Liver (tissue), 8 donors: ENCODE measurements at regions not wholly inside any gene's neighbourhood (a gene's known extent, or its start where the extent isn't known, plus 50 kb on each side); places are given as distances from the start of the nearest gene placed in this dataset.

ENCODE experiments used
- DNase-seq: peaks from one replicate; pipeline ENCODE4 v3.0.0-alpha.2; 2017; ENCODE audit warnings: low spot score
- H3K27ac ChIP-seq, 2 donors: one replicate each; pipeline ENCODE4 v1.7.0; 2013; ENCODE audit warnings: inconsistent platforms in 2 of 2, low read length in 2 of 2, control low read depth in 1 of 2, low read depth in 1 of 2, mild to moderate bottlenecking in 1 of 2
- H3K27me3 ChIP-seq, 4 donors: one replicate each; pipeline versions ENCODE4 v1.6.1 to v1.7.0; 2013; ENCODE audit warnings: low read length in 3 of 4, inconsistent platforms in 1 of 4, mild to moderate bottlenecking in 1 of 4, moderate library complexity in 1 of 4; ENCODE audit not compliant: control insufficient read depth in 4 of 4, insufficient read depth in 4 of 4
- H3K36me3 ChIP-seq, 4 donors: one replicate each; pipeline versions ENCODE4 v1.6.1 to v1.7.0; 2013; ENCODE audit warnings: low read length in 3 of 4, mild to moderate bottlenecking in 3 of 4, low read depth in 1 of 4, moderate library complexity in 1 of 4; ENCODE audit not compliant: control insufficient read depth in 4 of 4, insufficient read depth in 3 of 4
- H3K4me1 ChIP-seq, 4 donors: one replicate each; pipeline versions ENCODE4 v1.6.1 to v1.7.0; 2013; ENCODE audit warnings: low read length in 3 of 4, mild to moderate bottlenecking in 3 of 4, moderate library complexity in 1 of 4; ENCODE audit not compliant: control insufficient read depth in 4 of 4, insufficient read depth in 4 of 4
- H3K4me3 ChIP-seq, 3 donors: one replicate each; pipeline versions ENCODE4 v1.6.1 to v1.7.0; 2013; ENCODE audit warnings: low read length in 3 of 3, control low read depth in 1 of 3, low read depth in 1 of 3, mild to moderate bottlenecking in 1 of 3
- H3K9ac ChIP-seq, 2 donors: one replicate each; pipeline ENCODE4 v1.7.0; 2013; ENCODE audit warnings: low read length in 2 of 2, mild to moderate bottlenecking in 2 of 2, moderate library complexity in 2 of 2, control low read depth in 1 of 2, low read depth in 1 of 2
- H3K9me3 ChIP-seq, 4 donors: one replicate each; pipeline versions ENCODE4 v1.6.1 to v1.7.0; 2013; ENCODE audit warnings: low read length in 3 of 4; ENCODE audit not compliant: control insufficient read depth in 4 of 4
- FOXA1 ChIP-seq: IDR thresholded peaks from 2 replicates; pipeline ENCODE4 v1.6.1; 2016; ENCODE audit warnings: antibody characterized with exemption
- FOXA2 ChIP-seq: IDR thresholded peaks from 2 replicates; pipeline ENCODE4 v1.6.1; 2016; ENCODE audit warnings: antibody characterized with exemption
- GABPA ChIP-seq, 2 donors: IDR thresholded peaks in 1 of 2; conservative IDR thresholded peaks in 1 of 2; 2 replicates each; pipeline ENCODE4 v1.6.1; 2016; ENCODE audit warnings: antibody characterized with exemption in 2 of 2, mild to moderate bottlenecking in 1 of 2, moderate library complexity in 1 of 2
- HNF4G ChIP-seq: IDR thresholded peaks from 2 replicates; pipeline ENCODE4 v1.6.1; 2016; ENCODE audit warnings: antibody characterized with exemption
- JUND ChIP-seq, 2 donors: IDR thresholded peaks; 2 replicates each; pipeline ENCODE4 v1.6.1; 2016; ENCODE audit warnings: antibody characterized with exemption in 2 of 2
- MAX ChIP-seq: IDR thresholded peaks from 2 replicates; pipeline ENCODE4 v1.6.1; 2016; ENCODE audit warnings: antibody characterized with exemption
- NR2F2 ChIP-seq: IDR thresholded peaks from 2 replicates; pipeline ENCODE4 v1.6.1; 2016; ENCODE audit warnings: antibody characterized with exemption
- RXRA ChIP-seq, 2 donors: IDR thresholded peaks; 2 replicates each; pipeline ENCODE4 v1.6.1; 2017 to 2018; ENCODE audit warnings: antibody characterized with exemption in 2 of 2, mild to moderate bottlenecking in 1 of 2
- SP1 ChIP-seq: IDR thresholded peaks from 2 replicates; pipeline ENCODE4 v1.6.1; 2018; ENCODE audit warnings: antibody characterized with exemption, mild to moderate bottlenecking
- TAF1 ChIP-seq: conservative IDR thresholded peaks from 2 replicates; pipeline ENCODE4 v1.6.1; 2016; ENCODE audit warnings: antibody characterized with exemption, mild to moderate bottlenecking
- YY1 ChIP-seq: IDR thresholded peaks from 2 replicates; pipeline ENCODE4 v1.6.1; 2016; ENCODE audit warnings: antibody characterized with exemption, mild to moderate bottlenecking
- WGBS: extraction: QIAGEN DNeasy Blood & Tissue Kit; methylation state at CpG from one replicate; pipeline ENCODE4 v1.1.7; 2013; 5-methylcytosine and 5-hydroxymethylcytosine counted together
- TF ChIP-seq, protein P1 (sequence below): fragments of 150-350 bp; IDR thresholded peaks from 2 replicates; pipeline ENCODE4 v1.5.1; 2017; ENCODE audit warnings: improper control_type of control experiment, low read depth, low read length; ENCODE audit not compliant: missing input control
- TF ChIP-seq, protein P2 (sequence below): IDR thresholded peaks from 2 replicates; pipeline ENCODE4 v1.6.1; 2016; ENCODE audit warnings: antibody characterized with exemption
- donor health status: healthy.
- donor health status: healthy.
- donor health status: healthy.
- donor health status: healthy.
- donor health status: healthy.

DNA sequence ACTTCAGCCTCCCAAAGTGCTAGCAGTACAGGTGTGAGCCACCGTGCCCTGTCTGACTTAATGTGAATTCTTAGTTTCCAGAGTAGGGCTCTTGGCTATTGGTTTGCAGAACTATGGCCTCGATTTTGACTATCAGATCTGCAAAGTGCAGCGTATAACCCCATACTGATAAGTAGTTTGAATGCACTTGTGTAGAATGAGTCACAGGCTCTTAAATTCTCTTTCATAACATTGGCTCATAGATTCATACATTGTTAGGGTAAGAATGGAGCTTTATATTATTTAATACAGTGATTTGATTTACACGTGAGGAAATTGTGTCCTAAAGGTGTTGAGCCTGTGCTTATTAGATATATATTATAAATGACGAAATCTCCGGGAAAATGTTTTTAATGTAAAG lies 109.9 kb downstream of the ZPLD1 start (continued):
- no peak for TF ChIP-seq TAF1
- TF ChIP-seq, protein P1, sequence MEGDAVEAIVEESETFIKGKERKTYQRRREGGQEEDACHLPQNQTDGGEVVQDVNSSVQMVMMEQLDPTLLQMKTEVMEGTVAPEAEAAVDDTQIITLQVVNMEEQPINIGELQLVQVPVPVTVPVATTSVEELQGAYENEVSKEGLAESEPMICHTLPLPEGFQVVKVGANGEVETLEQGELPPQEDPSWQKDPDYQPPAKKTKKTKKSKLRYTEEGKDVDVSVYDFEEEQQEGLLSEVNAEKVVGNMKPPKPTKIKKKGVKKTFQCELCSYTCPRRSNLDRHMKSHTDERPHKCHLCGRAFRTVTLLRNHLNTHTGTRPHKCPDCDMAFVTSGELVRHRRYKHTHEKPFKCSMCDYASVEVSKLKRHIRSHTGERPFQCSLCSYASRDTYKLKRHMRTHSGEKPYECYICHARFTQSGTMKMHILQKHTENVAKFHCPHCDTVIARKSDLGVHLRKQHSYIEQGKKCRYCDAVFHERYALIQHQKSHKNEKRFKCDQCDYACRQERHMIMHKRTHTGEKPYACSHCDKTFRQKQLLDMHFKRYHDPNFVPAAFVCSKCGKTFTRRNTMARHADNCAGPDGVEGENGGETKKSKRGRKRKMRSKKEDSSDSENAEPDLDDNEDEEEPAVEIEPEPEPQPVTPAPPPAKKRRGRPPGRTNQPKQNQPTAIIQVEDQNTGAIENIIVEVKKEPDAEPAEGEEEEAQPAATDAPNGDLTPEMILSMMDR, result no peak

- Histone ChIP-seq H3K36me3 (no peaks in the 10 kb centered on the region), H3K4me1 (no peaks in the 10 kb centered on the region), H3K9ac (no peak overlapping the region), H3K27me3 (no peaks in the 10 kb centered on the region), H3K9me3 (no peaks in the 10 kb centered on the region), H3K4me3 (no peak overlapping the region), H3K27ac (no peak overlapping the region)
- WGBS, result 89% methylated on average over 2 of the region's 2 CpGs
- DNase-seq, result no peak
- TF ChIP-seq RXRA (IDR thresholded peaks at IDR 0.05) (no peak), SP1 (no peak), TAF1 (no peak), FOXA1 (no peak), MAX (no peak), YY1 (no peak), NR2F2 (no peak), GABPA (IDR thresholded peaks at IDR 0.05 in 1 of 2, conservative IDR thresholded peaks at IDR 0.05 in 1 of 2) (no peak), HNF4G (no peak), FOXA2 (no peak), JUND (IDR thresholded peaks at IDR 0.05) (no peak)
- TF ChIP-seq, protein P1, result no peak
- TF ChIP-seq, protein P2, sequence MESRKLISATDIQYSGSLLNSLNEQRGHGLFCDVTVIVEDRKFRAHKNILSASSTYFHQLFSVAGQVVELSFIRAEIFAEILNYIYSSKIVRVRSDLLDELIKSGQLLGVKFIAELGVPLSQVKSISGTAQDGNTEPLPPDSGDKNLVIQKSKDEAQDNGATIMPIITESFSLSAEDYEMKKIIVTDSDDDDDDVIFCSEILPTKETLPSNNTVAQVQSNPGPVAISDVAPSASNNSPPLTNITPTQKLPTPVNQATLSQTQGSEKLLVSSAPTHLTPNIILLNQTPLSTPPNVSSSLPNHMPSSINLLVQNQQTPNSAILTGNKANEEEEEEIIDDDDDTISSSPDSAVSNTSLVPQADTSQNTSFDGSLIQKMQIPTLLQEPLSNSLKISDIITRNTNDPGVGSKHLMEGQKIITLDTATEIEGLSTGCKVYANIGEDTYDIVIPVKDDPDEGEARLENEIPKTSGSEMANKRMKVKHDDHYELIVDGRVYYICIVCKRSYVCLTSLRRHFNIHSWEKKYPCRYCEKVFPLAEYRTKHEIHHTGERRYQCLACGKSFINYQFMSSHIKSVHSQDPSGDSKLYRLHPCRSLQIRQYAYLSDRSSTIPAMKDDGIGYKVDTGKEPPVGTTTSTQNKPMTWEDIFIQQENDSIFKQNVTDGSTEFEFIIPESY, result no peak
Observed at GRCh38 chr3:102545276-102545675, 110.5 kb downstream of the ZPLD1 start.

DNA sequence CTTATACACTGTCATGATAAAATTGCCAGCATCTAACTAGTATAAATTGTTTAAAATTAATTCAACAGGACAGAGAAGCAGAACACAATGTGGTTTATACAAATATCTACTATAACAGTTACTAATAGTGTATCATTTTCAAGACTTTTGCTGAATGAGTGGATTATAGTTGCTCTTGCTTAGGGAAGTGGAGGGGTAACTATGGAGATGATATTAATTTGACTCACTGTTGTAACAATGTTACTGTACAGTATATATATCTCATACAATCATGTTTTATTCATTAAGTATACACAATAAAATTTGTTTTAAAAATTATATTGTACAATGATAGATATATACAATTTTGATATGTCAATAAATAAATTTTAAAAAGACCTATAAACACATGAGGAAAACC lies 119.1 kb downstream of the ZPLD1 start:
- no peak overlapping the region for H3K27ac ChIP-seq
- no peak for TF ChIP-seq FOXA1
- no peaks in the 10 kb centered on the region for H3K9me3 ChIP-seq
- no peak overlapping the region for H3K4me3 ChIP-seq
- no peaks in the 10 kb centered on the region for H3K4me1 ChIP-seq
- DNase-seq, result no peak
- H3K9ac ChIP-seq, result no peak overlapping the region
- H3K36me3 ChIP-seq, result no peaks in the 10 kb centered on the region
- H3K27me3 ChIP-seq, result no peaks in the 10 kb centered on the region
